G401.6 (cell line): ENCODE measurements at regions not wholly inside any gene's neighbourhood (a gene's known extent, or its start where the extent isn't known, plus 50 kb on each side); places are given as distances from the start of the nearest gene placed in this dataset.
"Not testable (repeated sequence)": the region's sequence is repeated elsewhere in the genome, so short reads cannot be mapped to it uniquely, and the experiment has no call there.

ENCODE experiments used
- FAIRE-seq: peaks from 2 replicates; lab custom pipeline; 2012; peaks lifted over from hg19 to GRCh38; lab: Jason Lieb, UNC

DNA sequence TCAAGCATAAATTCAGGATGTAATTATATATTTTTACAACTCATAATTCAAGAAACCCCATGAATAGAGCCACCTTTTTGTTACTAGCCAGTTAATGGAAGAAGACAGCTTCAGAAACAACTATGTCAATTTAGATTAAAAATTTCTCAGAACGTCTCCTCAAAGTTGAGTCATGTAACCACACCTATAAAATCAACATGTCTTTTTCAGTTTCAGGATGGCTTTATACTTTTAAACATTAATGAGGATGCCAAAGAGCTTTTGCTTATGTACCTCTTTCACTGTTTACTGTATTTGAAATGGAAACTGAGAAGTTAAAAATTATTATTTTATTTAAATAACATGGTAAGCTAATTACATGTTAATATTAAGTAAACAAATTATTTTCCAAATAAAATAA, 280.1 kb downstream of the PTH2R start:
- no peak for FAIRE-seq

DNA sequence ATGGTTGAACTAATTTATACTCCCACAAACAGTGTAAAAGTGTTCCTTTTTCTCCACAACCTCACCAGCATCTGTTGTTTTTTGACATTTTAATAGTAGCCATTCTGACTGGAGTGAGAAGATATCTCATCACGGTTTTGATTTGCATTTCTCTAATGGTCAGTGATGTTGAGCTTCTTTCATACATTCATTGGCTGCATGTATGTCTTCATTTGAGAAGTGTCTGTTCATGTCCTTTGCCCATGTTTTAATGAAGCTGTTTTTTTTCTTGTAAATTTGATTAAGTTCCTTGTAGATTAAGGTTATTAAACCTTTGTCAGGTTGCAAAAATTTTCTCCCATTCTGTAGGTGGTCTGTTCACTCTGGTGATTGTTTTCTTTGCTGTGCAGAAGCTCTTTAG, 281.1 kb downstream of the PTH2R start:
- FAIRE-seq: not testable (repeated sequence)

DNA sequence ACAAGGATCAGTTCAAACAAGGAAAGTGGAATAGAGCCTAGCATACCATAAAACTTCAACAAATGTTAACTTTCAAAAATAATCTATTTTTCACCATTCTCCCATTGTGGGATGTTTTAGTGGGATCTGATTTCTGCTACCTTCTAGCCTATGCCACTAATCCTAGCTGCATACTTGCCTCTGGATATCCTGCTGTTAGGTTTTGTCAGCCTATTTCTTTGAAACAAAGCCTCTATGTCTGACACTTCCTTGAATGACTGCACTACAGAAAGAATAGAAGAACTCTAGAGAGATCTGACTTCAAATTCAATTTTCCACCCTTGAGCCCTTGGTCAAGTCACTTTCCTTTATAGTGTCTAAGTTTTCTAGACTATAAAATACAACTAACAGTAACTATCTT, 291.5 kb downstream of the PTH2R start:
- FAIRE-seq: no peak

DNA sequence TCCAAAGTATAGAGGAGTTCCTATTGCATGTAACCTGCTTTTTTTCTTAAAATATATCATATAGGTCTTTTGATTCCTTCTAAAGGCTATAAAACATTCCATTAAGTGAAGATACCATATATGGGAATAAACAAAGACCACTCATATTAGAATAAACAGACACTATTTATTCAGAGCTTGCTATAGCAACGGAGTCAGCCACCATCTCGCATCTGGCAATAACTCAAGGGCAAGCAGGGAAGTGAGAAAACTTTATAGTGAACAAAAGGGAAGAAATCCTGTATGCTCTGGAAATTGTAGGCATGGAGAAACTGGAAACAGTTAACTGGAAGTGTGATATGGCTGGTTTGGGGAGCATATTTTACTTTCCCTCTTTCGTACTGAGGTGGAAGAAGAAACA, 301.9 kb downstream of the PTH2R start:
- no peak for FAIRE-seq

DNA sequence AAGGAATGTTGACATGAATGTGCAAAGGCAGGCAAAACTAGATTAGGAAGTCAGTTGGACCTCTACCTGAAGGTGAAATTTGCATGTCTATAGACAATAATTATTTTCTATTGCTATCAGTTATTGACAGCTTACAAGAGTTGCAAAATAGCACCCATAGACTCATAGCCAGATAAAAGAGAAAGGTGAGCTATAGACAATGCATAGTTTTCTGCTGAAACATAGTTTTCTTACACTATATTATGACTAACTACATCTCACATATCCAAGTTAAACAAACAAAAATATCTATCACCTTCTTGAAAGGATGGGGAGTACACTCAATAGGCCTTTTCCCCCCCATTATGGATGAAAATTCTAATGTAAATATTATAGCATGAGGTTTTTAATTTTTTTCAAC, 305.0 kb downstream of the PTH2R start:
- no peak for FAIRE-seq

DNA sequence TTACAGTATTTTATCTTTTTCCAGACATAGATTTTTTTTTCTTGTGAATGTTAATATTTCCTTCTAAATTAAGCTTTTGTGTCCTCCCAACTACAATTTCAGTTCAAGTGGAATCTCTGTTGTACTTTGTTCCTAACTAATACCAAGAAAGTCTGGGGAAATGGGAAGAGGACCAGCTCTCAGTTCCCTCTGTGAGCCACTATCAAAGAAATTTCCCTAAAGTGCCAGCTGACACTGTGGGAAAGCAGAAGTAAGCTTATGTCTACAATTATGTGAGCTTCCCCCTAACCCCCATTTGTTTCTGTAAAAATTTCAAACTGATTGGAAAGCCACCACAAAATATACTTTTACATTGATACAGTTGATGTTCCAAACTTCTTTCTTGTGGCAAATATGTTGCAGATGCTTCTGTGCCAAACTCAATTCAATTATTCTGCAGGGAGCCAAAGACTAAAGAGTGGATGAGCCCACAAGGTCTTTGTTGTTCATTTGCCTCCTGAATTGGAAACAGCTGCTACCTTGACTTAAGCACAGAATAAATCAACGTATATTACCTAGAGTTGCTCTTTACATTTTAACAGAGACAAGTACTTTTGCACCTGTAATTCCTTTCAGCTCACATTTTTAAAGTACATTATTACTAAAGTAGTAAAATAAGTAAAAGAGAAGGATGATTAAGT, 306.6 kb downstream of the PTH2R start:
- no peak for FAIRE-seq

DNA sequence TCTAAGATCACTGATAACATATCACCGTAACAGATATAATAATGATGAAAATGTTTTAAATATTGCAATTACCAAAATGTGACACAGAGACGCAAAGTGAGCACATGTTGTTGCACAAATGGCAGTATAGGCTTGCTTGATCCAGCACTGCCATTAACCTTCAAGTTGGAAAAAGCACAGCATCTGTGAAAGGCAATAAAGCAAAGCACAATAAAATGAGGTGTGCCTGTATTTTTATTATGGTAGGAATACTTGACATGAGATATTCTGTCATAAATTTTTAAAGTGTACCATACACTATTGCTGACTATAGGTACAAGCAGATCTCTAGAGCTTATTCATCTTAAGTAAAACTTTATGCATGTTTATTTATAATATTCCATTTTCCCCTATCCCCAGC, 312.2 kb downstream of the PTH2R start:
- FAIRE-seq: no peak

DNA sequence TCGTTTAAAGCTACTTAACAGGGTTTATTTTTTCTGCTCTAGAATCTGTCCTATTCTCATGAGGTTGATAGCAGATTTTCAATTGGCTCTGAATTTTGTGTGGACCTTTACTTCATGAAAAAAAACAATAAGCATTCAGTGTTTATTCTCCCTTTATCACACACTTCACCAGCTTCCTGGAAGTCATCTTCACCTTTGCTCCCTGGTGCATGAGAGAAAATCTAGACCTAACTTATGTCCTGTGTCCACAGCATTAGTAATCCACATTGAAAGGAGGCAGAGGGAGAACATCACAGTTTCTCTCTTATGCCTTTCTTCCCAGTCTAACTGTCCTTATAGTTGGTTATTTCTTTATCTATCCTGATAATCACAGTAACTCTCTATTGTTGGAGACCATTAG, 316.1 kb downstream of the PTH2R start:
- no peak for FAIRE-seq

DNA sequence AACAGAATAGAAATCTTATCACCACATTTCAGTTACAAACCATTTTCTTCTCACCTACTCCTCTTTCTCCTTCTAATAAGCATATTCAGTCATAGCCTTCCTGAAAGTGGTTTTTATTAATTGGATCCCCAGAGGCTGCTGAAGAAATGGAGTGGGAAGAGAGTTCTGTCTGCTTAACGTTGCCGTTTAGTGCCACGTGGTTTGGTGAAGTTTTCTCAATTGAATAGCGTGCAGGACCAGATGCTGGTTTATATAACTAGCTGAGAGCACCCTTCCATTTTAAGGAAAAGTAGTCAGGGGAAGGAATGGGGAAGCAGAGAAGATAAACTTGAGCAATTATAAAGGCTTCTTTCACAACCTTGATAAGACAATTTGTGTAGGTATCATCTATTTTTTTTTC, 318.7 kb downstream of the PTH2R start:
- FAIRE-seq: no peak

DNA sequence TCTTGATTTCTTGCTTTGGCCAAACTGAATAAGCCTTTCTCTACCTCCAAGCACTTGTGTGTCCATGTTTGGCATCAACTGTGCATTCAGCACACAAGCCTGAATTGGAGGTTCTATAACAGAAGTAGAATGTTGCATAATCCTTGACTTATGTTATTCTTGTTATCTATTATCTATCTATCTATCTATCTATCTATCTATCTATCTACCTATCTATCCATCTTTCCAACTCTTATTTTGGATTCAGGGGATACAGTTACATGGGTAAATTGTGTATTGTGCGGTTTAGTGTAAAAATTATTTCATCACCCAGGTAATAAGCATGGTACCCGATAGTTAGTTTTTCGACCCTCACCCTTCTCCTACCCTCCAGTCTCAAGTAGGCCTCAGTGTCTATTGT, 319.6 kb downstream of the PTH2R start:
- no peak for FAIRE-seq

DNA sequence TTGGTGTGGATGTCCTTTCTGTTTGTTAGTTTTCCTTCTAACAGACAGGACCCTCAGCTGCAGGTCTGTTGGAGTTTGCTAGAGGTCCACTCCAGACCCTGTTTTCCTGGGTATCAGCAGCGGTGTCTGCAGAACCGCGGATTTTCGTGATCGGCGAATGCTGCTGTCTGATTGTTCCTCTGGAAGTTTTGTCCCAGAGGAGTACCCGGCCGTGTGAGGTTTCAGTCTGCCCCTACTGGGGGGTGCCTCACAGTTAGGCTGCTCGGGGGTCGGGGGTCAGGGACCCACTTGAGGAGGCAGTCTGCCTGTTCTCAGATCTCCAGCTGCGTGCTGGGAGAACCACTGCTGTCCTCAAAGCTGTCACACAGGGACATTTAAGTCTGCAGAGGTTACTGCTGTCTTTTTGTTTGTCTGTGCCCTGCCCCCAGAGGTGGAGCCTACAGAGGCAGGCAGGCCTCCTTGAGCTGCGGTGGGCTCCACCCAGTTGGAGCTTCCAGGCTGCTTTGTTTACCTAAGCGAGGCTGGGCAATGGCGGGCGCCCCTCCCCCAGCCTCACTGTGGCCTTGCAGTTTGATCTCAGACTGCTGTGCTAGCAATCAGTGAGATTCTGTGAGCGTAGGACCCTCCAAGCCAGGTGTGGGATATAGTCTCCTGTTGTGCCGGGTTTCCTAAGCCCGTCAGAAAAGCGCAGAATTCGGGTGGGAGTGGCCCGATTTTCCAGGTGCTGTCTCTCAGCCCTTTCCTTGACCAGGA, 345.2 kb downstream of the PTH2R start:
- FAIRE-seq: not testable (repeated sequence)

DNA sequence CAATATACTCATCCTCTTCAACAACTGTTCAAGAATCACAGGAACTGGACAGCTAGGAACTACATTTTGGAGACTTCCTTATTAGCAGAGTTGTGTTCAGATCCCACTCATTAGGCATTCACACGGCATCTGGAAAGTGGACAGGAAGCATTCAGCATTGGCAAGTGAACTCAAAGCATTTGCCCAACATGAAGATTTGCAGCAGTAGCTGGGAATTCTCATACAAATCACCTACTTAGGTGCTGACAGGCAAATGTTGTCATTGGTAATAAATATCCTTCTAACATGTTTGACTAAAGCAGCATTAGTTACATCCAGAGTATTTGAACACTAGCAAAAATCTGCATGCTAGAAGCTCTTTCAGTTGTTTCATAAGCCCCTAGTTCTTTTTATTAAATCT, 350.8 kb downstream of the PTH2R start:
- no peak for FAIRE-seq

DNA sequence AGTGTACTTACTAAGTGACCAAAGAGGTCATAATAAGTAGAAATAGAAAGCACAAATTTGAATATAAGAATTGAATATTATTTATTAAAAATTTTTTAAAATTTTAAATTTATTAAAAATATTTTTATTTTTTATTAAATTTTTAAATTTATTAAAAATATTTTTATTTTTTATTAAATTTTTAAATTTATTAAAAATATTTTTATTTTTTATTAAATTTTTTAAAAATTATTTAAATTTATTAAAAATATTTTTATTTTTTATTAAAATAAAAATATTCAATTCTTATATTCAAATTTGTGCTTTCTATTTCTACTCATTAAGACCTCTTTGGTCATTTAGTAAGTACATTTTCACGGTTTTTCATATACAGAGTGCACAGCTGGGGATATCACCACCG, 366.5 kb downstream of the PTH2R start:
- FAIRE-seq: peak; percentile 100

DNA sequence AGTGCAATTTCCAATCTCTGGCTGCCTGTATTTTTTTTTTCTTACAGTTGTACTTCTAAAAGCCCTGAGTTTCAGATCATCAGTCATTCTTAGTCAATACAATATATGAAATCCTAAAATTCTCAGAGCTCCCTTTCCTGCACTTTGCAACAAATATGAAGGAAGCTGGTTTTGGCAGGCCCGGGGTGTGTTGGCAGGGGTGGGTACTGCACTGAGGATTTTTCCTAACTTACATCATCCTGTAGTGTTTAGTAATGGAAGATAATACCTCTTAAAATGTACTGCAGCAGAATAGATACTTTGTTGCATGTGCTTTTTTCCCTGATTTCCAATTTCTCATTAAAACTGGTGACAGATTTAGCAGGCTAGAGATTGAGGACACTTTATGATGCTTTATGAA, 374.6 kb downstream of the PTH2R start:
- FAIRE-seq: no peak

DNA sequence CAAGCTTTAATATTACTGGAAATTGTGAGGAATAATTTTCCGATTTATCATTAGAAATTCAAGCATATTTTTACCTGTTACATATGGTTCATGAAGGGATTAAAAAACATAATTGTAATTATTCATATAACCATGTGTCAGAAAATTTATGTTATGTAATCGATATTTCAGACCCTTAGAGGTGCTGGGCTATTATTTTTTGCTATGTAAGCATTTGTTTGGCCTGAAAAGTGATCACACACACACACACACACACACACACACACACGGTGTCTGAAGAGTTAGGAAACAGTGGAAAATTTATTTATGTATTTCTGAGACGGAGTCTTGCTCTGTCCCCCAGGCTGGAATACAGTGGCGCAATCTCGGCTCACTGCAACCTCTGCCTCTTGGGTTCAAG, 375.5 kb downstream of the PTH2R start:
- FAIRE-seq: no peak

DNA sequence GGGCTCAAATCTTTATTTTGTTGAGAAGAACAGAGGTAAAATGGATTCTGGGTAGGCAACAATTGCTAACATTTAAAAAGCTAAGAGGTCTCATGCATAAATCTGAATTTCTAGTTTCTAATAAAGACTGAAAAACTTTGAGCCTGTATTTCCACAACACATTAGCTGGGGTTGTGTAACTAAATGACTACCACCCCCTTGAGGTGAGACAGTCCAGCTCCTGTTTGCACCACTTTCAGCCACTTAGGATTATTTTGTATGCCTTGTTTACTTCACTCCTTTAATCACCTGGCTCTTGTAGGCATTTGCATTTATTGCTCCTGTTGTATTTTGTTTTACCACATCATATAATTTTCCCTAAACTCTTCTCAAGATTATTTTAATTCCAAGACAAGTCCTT, 376.6 kb downstream of the PTH2R start:
- no peak for FAIRE-seq

DNA sequence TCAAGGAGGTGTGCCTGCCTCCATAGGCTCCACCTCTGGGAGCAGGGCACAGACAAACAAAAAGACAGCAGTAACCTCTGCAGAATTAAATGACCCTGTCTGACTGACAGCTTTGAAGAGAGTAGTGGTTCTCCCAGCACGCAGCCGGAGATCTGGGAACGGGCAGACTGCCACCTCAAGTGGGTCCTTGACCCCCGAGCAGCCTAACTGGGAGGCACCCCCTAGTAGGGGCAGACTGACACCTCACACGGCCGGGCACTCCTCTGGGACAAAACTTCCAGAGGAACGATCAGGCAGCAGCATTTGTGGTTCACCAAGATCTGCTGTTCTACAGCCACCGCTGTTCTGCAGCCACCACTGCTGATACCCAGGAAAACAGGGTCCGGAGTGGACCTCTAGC, 378.2 kb downstream of the PTH2R start:
- FAIRE-seq: not testable (repeated sequence)

DNA sequence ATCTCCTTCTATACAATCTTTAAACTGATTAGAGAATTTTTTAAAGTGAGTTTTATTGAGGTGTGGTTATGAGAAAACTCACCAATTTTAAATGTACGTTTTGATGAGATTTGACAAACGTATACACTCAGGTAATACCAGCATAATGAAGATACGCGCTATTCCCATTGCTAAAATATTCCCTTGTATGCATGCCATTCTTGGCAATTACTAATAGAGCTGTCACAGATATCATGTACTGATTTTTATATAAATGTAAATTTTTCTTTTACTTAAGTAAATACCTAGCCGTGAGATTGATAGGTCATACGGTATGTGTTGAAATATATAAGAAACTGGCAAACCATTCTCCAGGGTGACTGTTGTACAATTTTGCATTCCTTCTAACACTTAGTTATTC, 384.7 kb downstream of the PTH2R start:
- FAIRE-seq: no peak

DNA sequence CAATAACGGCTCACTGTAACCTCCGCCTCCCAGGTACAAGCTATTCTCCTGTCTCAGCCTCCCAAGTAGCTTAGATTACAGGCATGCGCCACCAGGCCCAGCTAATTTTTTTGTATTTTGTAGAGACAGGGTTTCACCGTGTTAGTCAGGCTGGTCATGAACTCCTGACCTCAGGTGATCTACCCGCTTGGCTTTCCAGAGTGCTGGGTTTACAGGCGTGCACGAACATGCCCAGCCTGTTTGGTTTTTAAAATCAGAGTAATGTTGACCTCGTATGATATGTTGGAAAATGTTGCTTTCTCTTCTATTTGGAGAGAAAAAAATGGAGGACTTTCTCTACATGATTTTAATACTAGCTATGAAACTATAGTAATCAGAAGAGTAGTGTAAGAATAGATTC, 386.2 kb downstream of the PTH2R start:
- no peak for FAIRE-seq

DNA sequence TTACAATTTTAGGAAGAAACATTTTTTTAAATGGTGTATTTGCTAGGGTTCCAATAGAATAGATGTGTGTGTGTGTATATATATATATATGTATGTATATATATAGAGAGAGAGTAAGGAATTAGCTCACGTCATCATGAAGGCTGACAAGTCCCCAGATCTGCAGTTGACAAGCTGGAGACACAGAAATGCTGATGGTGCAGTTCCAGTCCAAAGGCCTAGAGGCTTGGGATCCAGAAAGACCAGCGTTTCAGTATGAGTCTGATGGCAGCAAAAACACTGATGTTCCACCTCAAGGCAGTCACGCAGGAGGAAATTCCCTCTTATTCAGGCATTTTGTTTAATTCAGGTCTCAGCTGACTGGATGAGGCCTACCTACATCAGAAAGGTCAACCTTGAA, 386.8 kb downstream of the PTH2R start:
- FAIRE-seq: no peak

DNA sequence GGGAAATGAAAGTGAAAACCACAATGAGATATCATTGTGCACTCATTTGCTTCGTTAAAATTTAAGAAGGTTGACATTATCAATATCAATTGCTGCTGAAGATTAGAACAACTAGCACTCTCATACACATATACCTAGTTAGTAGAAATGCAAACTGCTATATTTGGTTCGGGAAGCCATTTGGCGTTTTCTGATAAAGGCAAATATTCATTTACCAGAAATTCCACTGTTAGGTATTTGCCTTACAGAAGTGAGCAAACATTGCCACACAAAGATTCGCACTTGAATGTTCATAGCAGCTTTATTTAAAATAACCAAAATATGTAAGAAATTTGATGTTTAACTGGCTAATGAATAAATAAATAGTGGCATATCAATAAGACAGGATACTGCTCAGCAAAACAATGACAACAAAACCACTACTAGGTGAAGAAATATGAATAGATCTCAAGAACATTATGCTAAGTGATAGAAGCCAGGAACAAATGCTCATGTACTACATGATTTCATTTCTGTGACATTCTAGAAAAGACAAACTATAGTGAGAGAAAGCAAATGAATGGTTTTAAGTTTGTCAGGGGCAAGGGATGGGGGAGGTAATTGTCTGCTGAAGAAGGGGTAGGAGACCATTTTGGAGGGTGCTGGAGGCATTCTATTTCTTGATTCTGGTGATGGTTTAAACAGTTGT, 387.8 kb downstream of the PTH2R start:
- no peak for FAIRE-seq

DNA sequence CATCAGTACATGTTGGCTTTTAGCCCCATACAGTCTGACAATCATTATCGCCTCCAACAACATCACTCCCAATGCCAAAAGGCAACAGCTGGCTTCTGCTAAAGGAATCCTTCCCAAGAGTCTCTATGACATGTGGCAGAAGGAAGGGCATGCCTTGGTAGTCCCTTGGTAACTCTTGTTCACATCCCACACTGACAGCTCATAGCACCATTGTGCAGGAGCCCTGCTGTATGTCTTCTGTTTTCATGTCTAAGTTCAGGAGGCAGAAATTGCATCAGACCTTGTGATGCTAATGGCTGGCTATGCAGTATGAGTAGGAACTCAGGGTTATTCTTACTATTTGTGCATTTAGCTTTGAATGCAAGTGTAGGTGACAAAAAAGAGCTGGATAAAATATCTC, 392.1 kb downstream of the PTH2R start:
- FAIRE-seq: no peak

DNA sequence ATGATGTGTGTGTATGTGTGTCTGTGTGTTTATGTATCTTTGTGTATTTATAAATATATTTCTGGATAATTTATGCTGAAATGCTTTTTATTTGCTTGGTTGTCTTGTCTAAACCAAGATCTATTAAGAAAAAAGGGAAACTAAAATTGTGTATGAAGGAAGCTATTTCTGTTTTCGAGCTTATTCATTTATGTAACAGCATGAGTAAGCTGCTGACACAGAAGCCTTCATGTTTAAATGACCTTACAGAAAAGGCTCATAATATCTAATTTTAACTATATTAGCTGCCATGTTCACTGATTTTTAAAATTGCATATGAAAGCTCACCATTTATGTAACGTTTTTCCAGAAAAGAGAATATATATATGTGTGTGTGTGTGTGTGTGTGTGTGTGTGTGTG, 392.8 kb downstream of the PTH2R start:
- FAIRE-seq: no peak

DNA sequence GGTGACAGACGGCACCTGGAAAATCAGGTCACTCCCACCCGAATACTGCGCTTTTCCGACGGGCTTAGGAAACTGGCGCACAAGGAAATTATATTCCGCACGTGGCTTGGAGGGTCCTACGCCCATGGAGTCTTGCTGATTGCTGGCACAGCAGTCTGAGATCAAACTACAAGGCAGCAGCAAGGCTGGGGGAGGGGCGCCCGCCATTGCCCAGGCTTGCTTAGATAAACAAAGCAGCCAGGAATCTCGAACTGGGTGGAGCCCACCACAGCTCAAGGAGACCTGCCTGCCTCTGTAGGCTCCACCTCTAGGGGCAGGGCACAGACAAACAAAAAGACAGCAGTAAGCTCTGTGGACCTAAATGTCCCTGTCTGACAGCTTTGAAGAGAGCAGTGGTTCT, 394.3 kb downstream of the PTH2R start:
- FAIRE-seq: not testable (repeated sequence)
